ENCODE measurements at regions not wholly inside any gene's neighbourhood (a gene's known extent, or its start where the extent isn't known, plus 50 kb on each side); places are given as distances from the start of the nearest gene placed in this dataset.

DNA sequence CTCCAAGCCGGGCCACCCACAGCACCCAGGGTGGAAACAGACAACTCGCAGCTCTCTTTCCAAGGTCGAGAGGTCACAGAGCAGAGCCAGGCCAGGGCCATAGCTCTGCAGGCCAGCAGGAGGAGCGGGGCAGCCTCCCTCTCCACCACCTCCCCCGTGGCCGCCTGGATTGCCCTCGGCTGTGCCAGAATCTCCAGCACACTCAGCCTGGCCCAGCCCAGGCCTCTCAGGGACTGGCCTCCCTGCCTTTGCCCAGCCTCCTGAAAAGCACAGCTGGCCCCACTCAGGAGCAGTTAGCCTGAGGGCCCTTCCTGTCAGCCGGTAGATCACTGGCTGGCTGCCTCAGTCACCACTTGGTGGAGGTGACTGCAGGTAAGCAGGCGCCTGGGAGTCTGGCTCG, 85.8 kb upstream of the SEC14L1 start:
- ATAC-seq (ENCODE audit: insufficient read depth, low FRiP score): no peak

DNA sequence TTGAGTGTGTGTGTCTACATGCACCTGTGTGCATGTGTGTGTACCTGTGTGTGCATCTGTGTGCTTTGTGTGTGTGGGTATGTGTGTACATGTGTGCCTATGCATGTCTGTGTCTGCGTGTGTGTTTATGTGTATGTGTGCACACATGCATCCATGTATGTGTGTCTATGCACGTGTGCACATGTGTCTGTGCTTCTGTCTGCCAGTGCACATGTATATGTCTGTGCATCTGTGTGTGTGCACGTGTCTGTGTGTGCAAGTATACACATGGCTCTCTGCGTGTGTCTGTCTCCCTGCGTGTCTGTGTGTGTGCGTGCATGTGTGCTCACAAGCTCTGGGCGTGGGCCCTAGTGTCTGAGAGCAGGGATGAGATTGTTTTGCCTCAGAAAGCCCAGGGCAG, 85.3 kb upstream of the SEC14L1 start:
- no peaks in the 10 kb centered on the region for H3K9me3 ChIP-seq (ENCODE audit: control insufficient read depth in 4 of 4, insufficient read depth in 3 of 4, low read length in 3 of 4)
- no peak for DNase-seq
- TF ChIP-seq, protein P1, sequence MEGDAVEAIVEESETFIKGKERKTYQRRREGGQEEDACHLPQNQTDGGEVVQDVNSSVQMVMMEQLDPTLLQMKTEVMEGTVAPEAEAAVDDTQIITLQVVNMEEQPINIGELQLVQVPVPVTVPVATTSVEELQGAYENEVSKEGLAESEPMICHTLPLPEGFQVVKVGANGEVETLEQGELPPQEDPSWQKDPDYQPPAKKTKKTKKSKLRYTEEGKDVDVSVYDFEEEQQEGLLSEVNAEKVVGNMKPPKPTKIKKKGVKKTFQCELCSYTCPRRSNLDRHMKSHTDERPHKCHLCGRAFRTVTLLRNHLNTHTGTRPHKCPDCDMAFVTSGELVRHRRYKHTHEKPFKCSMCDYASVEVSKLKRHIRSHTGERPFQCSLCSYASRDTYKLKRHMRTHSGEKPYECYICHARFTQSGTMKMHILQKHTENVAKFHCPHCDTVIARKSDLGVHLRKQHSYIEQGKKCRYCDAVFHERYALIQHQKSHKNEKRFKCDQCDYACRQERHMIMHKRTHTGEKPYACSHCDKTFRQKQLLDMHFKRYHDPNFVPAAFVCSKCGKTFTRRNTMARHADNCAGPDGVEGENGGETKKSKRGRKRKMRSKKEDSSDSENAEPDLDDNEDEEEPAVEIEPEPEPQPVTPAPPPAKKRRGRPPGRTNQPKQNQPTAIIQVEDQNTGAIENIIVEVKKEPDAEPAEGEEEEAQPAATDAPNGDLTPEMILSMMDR (IDR thresholded peaks at IDR 0.05; ENCODE audit: control extremely low read depth, extremely low read depth): no peak
- ATAC-seq (ENCODE audit: insufficient read depth, low FRiP score): no peak
- no peaks in the 10 kb centered on the region for H3K36me3 ChIP-seq (ENCODE audit: control insufficient read depth in 4 of 4, insufficient read depth in 4 of 4, low read length in 4 of 4)
- H3K27me3 ChIP-seq (ENCODE audit: control insufficient read depth in 3 of 3, insufficient read depth in 3 of 3, low read length in 2 of 3): peaks cover 0 to 5% (median 4%) of the 10 kb centered on the region in 3 donors
- no peaks in the 10 kb centered on the region for H3K4me1 ChIP-seq (ENCODE audit: control insufficient read depth in 5 of 5, insufficient read depth in 5 of 5, low read length in 5 of 5)
- WGBS, 2 donors: 89 to 98% methylated on average over 7 of the region's 7 CpGs
- H3K4me3 ChIP-seq: no peak overlapping the region
- no peak overlapping the region for H3K27ac ChIP-seq (ENCODE audit: low read depth in 1 of 2, low read length in 1 of 2)
- H3K9ac ChIP-seq (ENCODE audit: insufficient read depth in 1 of 2, low read length in 2 of 2): no peak overlapping the region

More for the DNA sequence above, 85.8 kb upstream of the SEC14L1 start:
- Histone ChIP-seq H3K27me3 (ENCODE audit: control insufficient read depth in 3 of 3, insufficient read depth in 3 of 3, low read length in 2 of 3) (peaks cover 0 to 5% (median 4%) of the 10 kb centered on the region in 3 donors), H3K4me1 (ENCODE audit: control insufficient read depth in 5 of 5, insufficient read depth in 5 of 5, low read length in 5 of 5) (no peaks in the 10 kb centered on the region), H3K27ac (ENCODE audit: low read depth in 1 of 2, low read length in 1 of 2) (no peak overlapping the region), H3K36me3 (ENCODE audit: control insufficient read depth in 4 of 4, insufficient read depth in 4 of 4, low read length in 4 of 4) (no peaks in the 10 kb centered on the region), H3K9me3 (ENCODE audit: control insufficient read depth in 4 of 4, insufficient read depth in 3 of 4, low read length in 3 of 4) (no peaks in the 10 kb centered on the region), H3K9ac (ENCODE audit: insufficient read depth in 1 of 2, low read length in 2 of 2) (no peak overlapping the region), H3K4me3 (no peak overlapping the region)
- no peak for DNase-seq
- TF ChIP-seq, protein P1 (IDR thresholded peaks at IDR 0.05; ENCODE audit: control extremely low read depth, extremely low read depth): no peak
- 62 to 89% methylated on average over 8 to 10 of the region's 10 CpGs for WGBS, 2 donors

DNA sequence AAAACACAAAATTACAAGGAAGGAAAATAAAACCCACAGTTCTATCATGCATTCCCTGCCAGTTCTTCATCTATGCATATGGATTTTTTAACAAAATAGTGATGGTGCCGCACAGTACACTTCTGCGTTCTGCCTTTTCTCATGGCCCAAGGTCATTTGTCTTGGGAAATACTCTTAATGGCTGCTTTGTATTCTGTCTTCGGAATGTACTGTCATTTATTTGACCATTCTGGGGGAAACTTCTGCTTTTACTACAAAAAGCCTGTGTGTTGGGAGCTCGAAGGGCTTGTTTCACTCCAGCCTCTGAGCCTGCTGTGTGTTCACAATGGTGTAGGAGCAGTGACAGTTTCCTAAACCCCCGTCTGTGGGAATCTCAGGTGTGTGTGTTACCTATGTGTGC, 82.8 kb upstream of the SEC14L1 start:
- WGBS, 2 donors: 67 to 68% methylated on average over 5 of the region's 5 CpGs
- DNase-seq: no peak
- TF ChIP-seq, protein P1 (IDR thresholded peaks at IDR 0.05; ENCODE audit: control extremely low read depth, extremely low read depth): no peak
- Histone ChIP-seq H3K27me3 (ENCODE audit: control insufficient read depth in 3 of 3, insufficient read depth in 3 of 3, low read length in 2 of 3) (peaks cover 0 to 4% (median 3%) of the 10 kb centered on the region in 3 donors), H3K4me3 (no peak overlapping the region), H3K9me3 (ENCODE audit: control insufficient read depth in 4 of 4, insufficient read depth in 3 of 4, low read length in 3 of 4) (peaks cover 0 to 2% (median 0%) of the 10 kb centered on the region in 4 donors), H3K9ac (ENCODE audit: insufficient read depth in 1 of 2, low read length in 2 of 2) (no peak overlapping the region), H3K27ac (ENCODE audit: low read depth in 1 of 2, low read length in 1 of 2) (no peak overlapping the region), H3K36me3 (ENCODE audit: control insufficient read depth in 4 of 4, insufficient read depth in 4 of 4, low read length in 4 of 4) (no peaks in the 10 kb centered on the region), H3K4me1 (ENCODE audit: control insufficient read depth in 5 of 5, insufficient read depth in 5 of 5, low read length in 5 of 5) (no peaks in the 10 kb centered on the region)
- ATAC-seq (ENCODE audit: insufficient read depth, low FRiP score): no peak

DNA sequence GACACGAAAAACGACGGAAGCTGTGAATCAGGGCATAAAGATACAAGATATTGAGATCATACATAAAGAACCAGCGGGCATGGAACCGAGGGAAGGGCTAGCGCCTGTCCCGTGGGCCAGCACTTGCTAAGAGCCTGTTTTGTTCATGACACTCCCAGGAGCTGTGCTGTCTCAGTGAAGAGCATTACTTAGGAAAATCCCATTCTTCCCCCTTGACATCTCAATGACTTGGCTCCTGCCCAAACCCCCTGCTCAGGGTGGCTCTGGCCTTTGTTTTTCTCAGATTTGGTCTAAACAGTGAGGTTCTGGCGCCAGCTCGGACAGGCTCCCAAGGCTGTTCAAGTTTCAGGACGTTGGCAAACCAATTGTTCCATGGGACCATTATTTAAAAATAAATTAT, 79.1 kb upstream of the SEC14L1 start:
- H3K4me3 ChIP-seq: no peak overlapping the region
- H3K4me1 ChIP-seq (ENCODE audit: control insufficient read depth in 5 of 5, insufficient read depth in 5 of 5, low read length in 5 of 5): no peaks in the 10 kb centered on the region
- no peak for ATAC-seq (ENCODE audit: insufficient read depth, low FRiP score)
- H3K27me3 ChIP-seq (ENCODE audit: control insufficient read depth in 3 of 3, insufficient read depth in 3 of 3, low read length in 2 of 3): no peaks in the 10 kb centered on the region
- no peak overlapping the region for H3K9ac ChIP-seq (ENCODE audit: insufficient read depth in 1 of 2, low read length in 2 of 2)
- H3K9me3 ChIP-seq (ENCODE audit: control insufficient read depth in 4 of 4, insufficient read depth in 3 of 4, low read length in 3 of 4): peaks cover 0 to 2% (median 0%) of the 10 kb centered on the region in 4 donors
- H3K36me3 ChIP-seq (ENCODE audit: control insufficient read depth in 4 of 4, insufficient read depth in 4 of 4, low read length in 4 of 4): no peaks in the 10 kb centered on the region
- 60 to 83% methylated on average over 10 of the region's 10 CpGs for WGBS, 2 donors
- TF ChIP-seq, protein P1 (IDR thresholded peaks at IDR 0.05; ENCODE audit: control extremely low read depth, extremely low read depth): no peak
- no peak overlapping the region for H3K27ac ChIP-seq (ENCODE audit: low read depth in 1 of 2, low read length in 1 of 2)
- peak in 1 of 3 donors; percentile 18 for DNase-seq

Measured in lung (tissue), 11 donors.